Adrenal gland (tissue), 5 donors: ENCODE measurements at regions not wholly inside any gene's neighbourhood (a gene's known extent, or its start where the extent isn't known, plus 50 kb on each side); places are given as distances from the start of the nearest gene placed in this dataset.

Experiments used
- POLR2A ChIP-seq, 2 donors: fragments of 450-650 bp; IDR thresholded peaks; one replicate each; pipeline ENCODE4 v1.6.1; 2017; ENCODE audit warnings: antibody characterized with exemption in 2 of 2, mild to moderate bottlenecking in 2 of 2, moderate library complexity in 1 of 2
- TF ChIP-seq, protein P1 (sequence below), 6 experiments: fragments of 450-650 bp in 4 of 6; fragments of 200-600 bp in 2 of 6; sonication (generic) in 1 of 6; IDR thresholded peaks; 1 replicate in 5 of 6; 2 replicates in 1 of 6; pipeline versions ENCODE4 v1.5.1 to v1.8.0; 2016 to 2021; ENCODE audit warnings: antibody characterized with exemption in 6 of 6, mild to moderate bottlenecking in 2 of 6, moderate library complexity in 1 of 6
- donor health status: DM: no; HTN: no; CAD: no.

DNA sequence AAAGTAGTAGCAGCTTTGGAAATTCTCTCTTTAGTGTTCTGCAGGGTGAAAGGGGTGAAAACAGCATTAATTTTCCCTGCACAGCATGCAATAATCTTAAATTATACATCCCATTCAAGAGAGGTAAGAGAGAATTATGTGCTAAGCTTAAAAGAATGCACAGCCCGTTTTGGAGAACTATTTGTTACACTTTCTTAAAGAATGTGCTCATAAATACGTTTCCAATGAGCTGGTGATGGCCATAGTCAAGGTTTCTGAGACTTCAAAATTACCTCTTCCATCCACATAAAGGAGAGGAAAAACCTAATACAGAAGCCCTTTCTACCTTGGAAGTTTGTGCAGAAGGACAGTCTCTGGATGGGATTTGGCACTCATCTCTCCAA, 766.7 kb upstream of the TENM3 start:
- TF ChIP-seq, protein P1, sequence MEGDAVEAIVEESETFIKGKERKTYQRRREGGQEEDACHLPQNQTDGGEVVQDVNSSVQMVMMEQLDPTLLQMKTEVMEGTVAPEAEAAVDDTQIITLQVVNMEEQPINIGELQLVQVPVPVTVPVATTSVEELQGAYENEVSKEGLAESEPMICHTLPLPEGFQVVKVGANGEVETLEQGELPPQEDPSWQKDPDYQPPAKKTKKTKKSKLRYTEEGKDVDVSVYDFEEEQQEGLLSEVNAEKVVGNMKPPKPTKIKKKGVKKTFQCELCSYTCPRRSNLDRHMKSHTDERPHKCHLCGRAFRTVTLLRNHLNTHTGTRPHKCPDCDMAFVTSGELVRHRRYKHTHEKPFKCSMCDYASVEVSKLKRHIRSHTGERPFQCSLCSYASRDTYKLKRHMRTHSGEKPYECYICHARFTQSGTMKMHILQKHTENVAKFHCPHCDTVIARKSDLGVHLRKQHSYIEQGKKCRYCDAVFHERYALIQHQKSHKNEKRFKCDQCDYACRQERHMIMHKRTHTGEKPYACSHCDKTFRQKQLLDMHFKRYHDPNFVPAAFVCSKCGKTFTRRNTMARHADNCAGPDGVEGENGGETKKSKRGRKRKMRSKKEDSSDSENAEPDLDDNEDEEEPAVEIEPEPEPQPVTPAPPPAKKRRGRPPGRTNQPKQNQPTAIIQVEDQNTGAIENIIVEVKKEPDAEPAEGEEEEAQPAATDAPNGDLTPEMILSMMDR (IDR thresholded peaks at IDR 0.05), result no peak
- TF ChIP-seq POLR2A (IDR thresholded peaks at IDR 0.05), result no peak
